ENCODE measurements at regions not wholly inside any gene's neighbourhood (a gene's known extent, or its start where the extent isn't known, plus 50 kb on each side); places are given as distances from the start of the nearest gene placed in this dataset.

DNA sequence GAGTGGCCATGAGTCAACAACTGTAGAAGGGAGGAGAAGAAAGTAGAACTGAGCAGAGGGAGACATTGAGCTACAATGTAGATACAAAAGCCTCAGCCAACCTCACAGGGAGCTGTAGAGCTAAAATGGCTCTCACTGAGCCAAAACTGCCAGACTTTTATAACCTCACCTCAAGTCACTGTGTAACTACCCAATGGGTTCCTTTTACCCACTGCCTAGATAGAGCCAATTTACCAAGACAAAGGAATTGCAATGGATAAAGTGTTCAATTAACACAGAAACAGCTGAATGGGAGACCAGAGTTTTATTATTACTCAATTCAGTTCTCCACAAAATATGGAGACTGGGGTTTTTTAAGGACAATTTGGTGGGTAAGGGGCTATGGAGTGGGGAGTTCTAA lies 938.9 kb upstream of the GRIA3 start:
- TF ChIP-seq, protein P1, sequence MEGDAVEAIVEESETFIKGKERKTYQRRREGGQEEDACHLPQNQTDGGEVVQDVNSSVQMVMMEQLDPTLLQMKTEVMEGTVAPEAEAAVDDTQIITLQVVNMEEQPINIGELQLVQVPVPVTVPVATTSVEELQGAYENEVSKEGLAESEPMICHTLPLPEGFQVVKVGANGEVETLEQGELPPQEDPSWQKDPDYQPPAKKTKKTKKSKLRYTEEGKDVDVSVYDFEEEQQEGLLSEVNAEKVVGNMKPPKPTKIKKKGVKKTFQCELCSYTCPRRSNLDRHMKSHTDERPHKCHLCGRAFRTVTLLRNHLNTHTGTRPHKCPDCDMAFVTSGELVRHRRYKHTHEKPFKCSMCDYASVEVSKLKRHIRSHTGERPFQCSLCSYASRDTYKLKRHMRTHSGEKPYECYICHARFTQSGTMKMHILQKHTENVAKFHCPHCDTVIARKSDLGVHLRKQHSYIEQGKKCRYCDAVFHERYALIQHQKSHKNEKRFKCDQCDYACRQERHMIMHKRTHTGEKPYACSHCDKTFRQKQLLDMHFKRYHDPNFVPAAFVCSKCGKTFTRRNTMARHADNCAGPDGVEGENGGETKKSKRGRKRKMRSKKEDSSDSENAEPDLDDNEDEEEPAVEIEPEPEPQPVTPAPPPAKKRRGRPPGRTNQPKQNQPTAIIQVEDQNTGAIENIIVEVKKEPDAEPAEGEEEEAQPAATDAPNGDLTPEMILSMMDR (IDR thresholded peaks at IDR 0.05; ENCODE audit: borderline replicate concordance, control extremely low read depth, extremely low read depth, insufficient read depth, missing control alignments) = no peak
- in situ Hi-C loops (cut with MboI; ENCODE audit: low sequenced_read_pairs, unreplicated experiment) = no loop called here
- no peak for DNase-seq (ENCODE audit: low spot score)

DNA sequence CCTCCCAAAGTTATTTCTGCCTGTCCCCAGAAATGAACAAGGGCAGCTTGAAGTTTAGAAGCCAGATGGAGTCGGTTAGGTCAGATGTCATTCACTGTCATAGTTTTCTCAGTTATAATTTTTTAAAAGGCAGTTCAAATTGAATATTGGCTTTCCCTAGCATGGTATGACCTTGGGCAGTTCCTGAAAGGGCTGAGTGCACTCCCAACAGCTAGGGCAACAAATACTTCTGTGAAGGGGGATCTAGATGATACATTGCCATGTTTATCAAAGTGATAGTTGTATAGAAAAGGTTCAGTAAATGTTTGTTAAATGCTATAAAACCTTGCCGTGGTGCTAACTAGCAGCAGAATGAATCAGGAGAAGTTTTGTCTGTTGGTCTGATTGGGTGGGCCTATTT lies 938.1 kb upstream of the GRIA3 start:
- TF ChIP-seq, protein P1 (IDR thresholded peaks at IDR 0.05; ENCODE audit: borderline replicate concordance, control extremely low read depth, extremely low read depth, insufficient read depth, missing control alignments) = no peak
- DNase-seq (ENCODE audit: low spot score) = no peak
- in situ Hi-C loops (cut with MboI; ENCODE audit: low sequenced_read_pairs, unreplicated experiment) = no loop called here

GRCh38 chrX:122246937-122247336 lies 937.1 kb upstream of the GRIA3 start:
- in situ Hi-C loops (cut with MboI; ENCODE audit: low sequenced_read_pairs, unreplicated experiment) = no loop called here
- no peak for DNase-seq (ENCODE audit: low spot score)
- TF ChIP-seq, protein P1 (IDR thresholded peaks at IDR 0.05; ENCODE audit: borderline replicate concordance, control extremely low read depth, extremely low read depth, insufficient read depth, missing control alignments) = no peak

GRCh38 chrX:122248681-122249080 lies 935.4 kb upstream of the GRIA3 start:
- in situ Hi-C loops (cut with MboI; ENCODE audit: low sequenced_read_pairs, unreplicated experiment) = no loop called here
- TF ChIP-seq, protein P1 (IDR thresholded peaks at IDR 0.05; ENCODE audit: borderline replicate concordance, control extremely low read depth, extremely low read depth, insufficient read depth, missing control alignments) = no peak
- no peak for DNase-seq (ENCODE audit: low spot score)

GRCh38 chrX:122252454-122252853 lies 931.6 kb upstream of the GRIA3 start:
- no peak for DNase-seq (ENCODE audit: low spot score)
- in situ Hi-C loops (cut with MboI; ENCODE audit: low sequenced_read_pairs, unreplicated experiment) = no loop called here
- TF ChIP-seq, protein P1 (IDR thresholded peaks at IDR 0.05; ENCODE audit: borderline replicate concordance, control extremely low read depth, extremely low read depth, insufficient read depth, missing control alignments) = no peak

- in situ Hi-C loops (cut with MboI; ENCODE audit: low sequenced_read_pairs, unreplicated experiment) = no loop called here
- TF ChIP-seq, protein P1 (IDR thresholded peaks at IDR 0.05; ENCODE audit: borderline replicate concordance, control extremely low read depth, extremely low read depth, insufficient read depth, missing control alignments) = no peak
- no peak for DNase-seq (ENCODE audit: low spot score)
Observed at GRCh38 chrX:122268353-122268752, 915.7 kb upstream of the GRIA3 start.
